Breast epithelium (tissue), 3 donors: ENCODE measurements at regions not wholly inside any gene's neighbourhood (a gene's known extent, or its start where the extent isn't known, plus 50 kb on each side); places are given as distances from the start of the nearest gene placed in this dataset.

ENCODE experiments used
- CTCF ChIP-seq, 3 donors: fragments of 450-650 bp; IDR thresholded peaks; one replicate each; pipeline ENCODE4 v1.5.1; 2016 to 2017; ENCODE audit warnings: antibody characterized with exemption in 3 of 3, mild to moderate bottlenecking in 3 of 3, moderate library complexity in 3 of 3
- POLR2A ChIP-seq: fragments of 450-650 bp; IDR thresholded peaks from one replicate; pipeline ENCODE4 v1.6.1; 2016; ENCODE audit warnings: antibody characterized with exemption, mild to moderate bottlenecking, moderate library complexity
- POLR2AphosphoS5 ChIP-seq, 3 donors: sonication (generic); formaldehyde crosslinking; IDR thresholded peaks; one replicate each; pipeline ENCODE4 v1.6.1; 2017; ENCODE audit warnings: antibody characterized with exemption in 3 of 3

GRCh38 chr14:44271637-44272036 is 235.4 kb downstream of the FSCB start:
- no peak for TF ChIP-seq CTCF (IDR thresholded peaks at IDR 0.05)
- no peak for TF ChIP-seq POLR2AphosphoS5 (IDR thresholded peaks at IDR 0.05)
- TF ChIP-seq POLR2A: no peak
